ENCODE measurements at regions not wholly inside any gene's neighbourhood (a gene's known extent, or its start where the extent isn't known, plus 50 kb on each side); places are given as distances from the start of the nearest gene placed in this dataset.

DNA sequence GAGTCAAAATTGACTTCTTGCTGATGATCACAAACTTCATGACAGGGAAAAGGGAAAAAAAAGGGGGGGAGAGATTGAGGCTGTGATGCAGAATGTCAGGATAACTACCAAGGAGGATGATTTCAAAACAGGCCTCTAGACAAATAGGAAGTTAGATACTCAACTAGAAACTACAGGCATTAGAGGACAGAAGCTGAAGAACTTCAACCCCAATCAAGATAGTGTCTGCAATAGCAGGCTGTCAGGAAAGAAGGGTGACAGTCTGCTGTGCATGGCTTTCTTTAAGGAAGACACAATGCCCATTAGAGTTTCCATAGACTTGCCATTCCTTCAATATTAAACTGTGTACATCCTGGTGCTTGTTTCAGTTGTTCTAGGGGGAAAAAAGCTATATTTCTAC, 257.2 kb downstream of the TTLL7 start:
- TF ChIP-seq, protein P1, sequence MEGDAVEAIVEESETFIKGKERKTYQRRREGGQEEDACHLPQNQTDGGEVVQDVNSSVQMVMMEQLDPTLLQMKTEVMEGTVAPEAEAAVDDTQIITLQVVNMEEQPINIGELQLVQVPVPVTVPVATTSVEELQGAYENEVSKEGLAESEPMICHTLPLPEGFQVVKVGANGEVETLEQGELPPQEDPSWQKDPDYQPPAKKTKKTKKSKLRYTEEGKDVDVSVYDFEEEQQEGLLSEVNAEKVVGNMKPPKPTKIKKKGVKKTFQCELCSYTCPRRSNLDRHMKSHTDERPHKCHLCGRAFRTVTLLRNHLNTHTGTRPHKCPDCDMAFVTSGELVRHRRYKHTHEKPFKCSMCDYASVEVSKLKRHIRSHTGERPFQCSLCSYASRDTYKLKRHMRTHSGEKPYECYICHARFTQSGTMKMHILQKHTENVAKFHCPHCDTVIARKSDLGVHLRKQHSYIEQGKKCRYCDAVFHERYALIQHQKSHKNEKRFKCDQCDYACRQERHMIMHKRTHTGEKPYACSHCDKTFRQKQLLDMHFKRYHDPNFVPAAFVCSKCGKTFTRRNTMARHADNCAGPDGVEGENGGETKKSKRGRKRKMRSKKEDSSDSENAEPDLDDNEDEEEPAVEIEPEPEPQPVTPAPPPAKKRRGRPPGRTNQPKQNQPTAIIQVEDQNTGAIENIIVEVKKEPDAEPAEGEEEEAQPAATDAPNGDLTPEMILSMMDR (IDR thresholded peaks at IDR 0.05; ENCODE audit: borderline replicate concordance, extremely low read depth, insufficient read depth) = no peak
- H3K27ac ChIP-seq (ENCODE audit: low read depth in 2 of 2, low read length in 2 of 2) = no peak overlapping the region
- H3K27me3 ChIP-seq (ENCODE audit: control insufficient read depth, insufficient read depth, low read length) = no peaks in the 10 kb centered on the region
- H3K4me1 ChIP-seq (ENCODE audit: control insufficient read depth in 2 of 3, insufficient read depth in 2 of 3, low read depth in 1 of 3, low read length in 3 of 3) = no peaks in the 10 kb centered on the region
- no peak for DNase-seq
- H3K4me3 ChIP-seq (ENCODE audit: low read length in 3 of 3) = no peak overlapping the region
- no peak for FAIRE-seq
- H3K9ac ChIP-seq (ENCODE audit: low read length in 3 of 3) = no peak overlapping the region
- intact Hi-C loops (cut with DNase I) = no loop called here
- H3K9me3 ChIP-seq (ENCODE audit: control insufficient read depth in 2 of 3, insufficient read depth in 1 of 3, low read length in 3 of 3) = no peaks in the 10 kb centered on the region
- no peaks in the 10 kb centered on the region for H3K36me3 ChIP-seq (ENCODE audit: control insufficient read depth in 2 of 3, insufficient read depth in 3 of 3, low read length in 3 of 3)

DNA sequence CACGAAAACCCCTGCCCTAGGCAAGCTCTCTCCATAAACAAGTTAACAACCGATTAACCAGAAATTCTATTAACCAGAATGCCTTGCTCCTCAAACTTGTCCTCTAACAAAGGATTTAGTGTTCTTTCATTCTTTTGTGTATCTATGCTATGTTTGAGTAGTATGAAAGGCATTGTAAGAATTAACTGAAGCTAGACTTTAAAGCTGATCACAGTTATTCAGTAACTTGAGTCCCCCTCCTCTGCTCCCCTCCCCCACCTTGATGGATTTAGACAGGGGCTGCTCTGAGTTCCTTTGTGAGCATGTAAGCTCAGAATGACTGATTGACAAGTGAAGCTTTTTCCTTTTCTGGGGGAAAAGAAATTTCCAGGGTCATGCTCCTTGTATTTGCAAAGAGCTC, 257.6 kb downstream of the TTLL7 start:
- TF ChIP-seq, protein P1 (IDR thresholded peaks at IDR 0.05; ENCODE audit: borderline replicate concordance, extremely low read depth, insufficient read depth) = no peak
- no peaks in the 10 kb centered on the region for H3K27me3 ChIP-seq (ENCODE audit: control insufficient read depth, insufficient read depth, low read length)
- intact Hi-C loops (cut with DNase I) = no loop called here
- no peaks in the 10 kb centered on the region for H3K36me3 ChIP-seq (ENCODE audit: control insufficient read depth in 2 of 3, insufficient read depth in 3 of 3, low read length in 3 of 3)
- no peaks in the 10 kb centered on the region for H3K4me1 ChIP-seq (ENCODE audit: control insufficient read depth in 2 of 3, insufficient read depth in 2 of 3, low read depth in 1 of 3, low read length in 3 of 3)
- no peak overlapping the region for H3K9ac ChIP-seq (ENCODE audit: low read length in 3 of 3)
- FAIRE-seq = no peak
- no peak overlapping the region for H3K4me3 ChIP-seq (ENCODE audit: low read length in 3 of 3)
- no peak overlapping the region for H3K27ac ChIP-seq (ENCODE audit: low read depth in 2 of 2, low read length in 2 of 2)
- H3K9me3 ChIP-seq (ENCODE audit: control insufficient read depth in 2 of 3, insufficient read depth in 1 of 3, low read length in 3 of 3) = no peaks in the 10 kb centered on the region
- peak in 4 of 5 donors; percentile 38 to 75 (median 63) for DNase-seq

- Histone ChIP-seq H3K4me1 (ENCODE audit: control insufficient read depth in 2 of 3, insufficient read depth in 2 of 3, low read depth in 1 of 3, low read length in 3 of 3) (no peaks in the 10 kb centered on the region), H3K4me3 (ENCODE audit: low read length in 3 of 3) (no peak overlapping the region), H3K36me3 (ENCODE audit: control insufficient read depth in 2 of 3, insufficient read depth in 3 of 3, low read length in 3 of 3) (no peaks in the 10 kb centered on the region), H3K9me3 (ENCODE audit: control insufficient read depth in 2 of 3, insufficient read depth in 1 of 3, low read length in 3 of 3) (no peaks in the 10 kb centered on the region), H3K27me3 (ENCODE audit: control insufficient read depth, insufficient read depth, low read length) (no peaks in the 10 kb centered on the region), H3K27ac (ENCODE audit: low read depth in 2 of 2, low read length in 2 of 2) (no peak overlapping the region), H3K9ac (ENCODE audit: low read length in 3 of 3) (no peak overlapping the region)
- TF ChIP-seq, protein P1 (IDR thresholded peaks at IDR 0.05; ENCODE audit: borderline replicate concordance, extremely low read depth, insufficient read depth) = no peak
- DNase-seq (no peak), FAIRE-seq (no peak)
- intact Hi-C loops (cut with DNase I) = no loop called here
Measured at GRCh38 chr1:83735526-83735925, 263.4 kb downstream of the TTLL7 start.

DNA sequence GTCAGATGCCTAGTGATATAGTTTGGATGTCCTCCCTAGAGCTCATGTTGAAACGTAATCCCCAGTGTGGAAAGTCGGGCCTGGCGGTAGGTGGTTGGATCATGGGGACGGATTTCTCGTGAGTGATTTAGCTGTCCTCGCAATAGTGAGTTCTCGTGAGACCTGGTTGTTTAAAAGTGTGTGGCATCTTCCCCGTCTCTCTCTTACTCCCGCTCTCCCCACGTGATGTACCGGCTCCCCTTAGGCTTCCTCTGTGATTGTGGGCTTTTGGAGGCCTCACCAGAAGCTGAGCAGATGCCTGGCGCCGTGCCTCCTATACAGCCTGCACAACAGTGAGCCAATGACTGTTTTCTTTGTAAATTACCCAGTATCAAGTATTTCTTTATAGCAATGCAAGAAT, 264.5 kb downstream of the TTLL7 start:
- Histone ChIP-seq H3K4me1 (ENCODE audit: control insufficient read depth in 2 of 3, insufficient read depth in 2 of 3, low read depth in 1 of 3, low read length in 3 of 3) (no peaks in the 10 kb centered on the region), H3K27me3 (ENCODE audit: control insufficient read depth, insufficient read depth, low read length) (no peaks in the 10 kb centered on the region), H3K9me3 (ENCODE audit: control insufficient read depth in 2 of 3, insufficient read depth in 1 of 3, low read length in 3 of 3) (no peaks in the 10 kb centered on the region), H3K9ac (ENCODE audit: low read length in 3 of 3) (no peak overlapping the region), H3K36me3 (ENCODE audit: control insufficient read depth in 2 of 3, insufficient read depth in 3 of 3, low read length in 3 of 3) (no peaks in the 10 kb centered on the region), H3K4me3 (ENCODE audit: low read length in 3 of 3) (no peak overlapping the region), H3K27ac (ENCODE audit: low read depth in 2 of 2, low read length in 2 of 2) (no peak overlapping the region)
- TF ChIP-seq, protein P1 (IDR thresholded peaks at IDR 0.05; ENCODE audit: borderline replicate concordance, extremely low read depth, insufficient read depth) = no peak
- DNase-seq = peak in 2 of 5 donors; percentile 19 to 33
- no peak for FAIRE-seq
- intact Hi-C loops (cut with DNase I) = no loop called here
